ENCODE measurements at regions not wholly inside any gene's neighbourhood (a gene's known extent, or its start where the extent isn't known, plus 50 kb on each side); places are given as distances from the start of the nearest gene placed in this dataset.

DNA sequence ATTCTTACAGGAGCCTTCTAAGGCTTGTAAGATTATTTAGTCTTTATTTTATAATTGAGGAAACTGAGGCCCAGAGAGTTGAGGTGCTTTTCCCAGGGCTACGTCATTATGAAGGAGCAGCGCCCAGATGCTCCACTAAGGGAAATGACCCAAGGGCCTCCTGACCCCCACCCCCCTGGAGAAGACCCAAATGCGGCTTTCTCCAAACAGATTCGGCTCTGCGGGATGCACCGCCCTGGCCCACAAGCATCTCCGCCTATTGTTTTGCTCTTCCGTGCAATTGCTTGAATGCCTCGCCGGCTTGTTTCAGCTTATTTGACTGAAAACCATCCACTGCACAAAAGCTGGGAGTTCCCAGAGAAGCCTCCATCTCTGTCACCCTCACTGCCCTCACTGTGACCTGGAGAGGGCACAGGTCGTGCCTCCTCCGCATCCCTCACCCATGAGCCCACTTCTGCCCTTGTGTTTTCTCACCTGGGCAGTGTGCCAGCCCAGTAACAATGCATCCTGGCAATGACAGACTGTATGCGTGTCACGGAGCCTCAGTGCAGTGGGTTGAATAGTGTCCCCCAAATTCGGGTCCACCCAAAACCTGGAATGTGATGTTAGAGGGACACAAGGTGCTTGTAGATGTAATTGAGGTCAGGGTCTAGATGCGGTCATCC, 790.2 kb downstream of the TBC1D22A start:
- no peak for DNase-seq

- DNase-seq: no peak
Measured at GRCh38 chr22:47552024-47552423, 789.6 kb downstream of the TBC1D22A start.

GRCh38 chr22:47551431-47551775, 789.0 kb downstream of the TBC1D22A start:
- no peak for DNase-seq

DNA sequence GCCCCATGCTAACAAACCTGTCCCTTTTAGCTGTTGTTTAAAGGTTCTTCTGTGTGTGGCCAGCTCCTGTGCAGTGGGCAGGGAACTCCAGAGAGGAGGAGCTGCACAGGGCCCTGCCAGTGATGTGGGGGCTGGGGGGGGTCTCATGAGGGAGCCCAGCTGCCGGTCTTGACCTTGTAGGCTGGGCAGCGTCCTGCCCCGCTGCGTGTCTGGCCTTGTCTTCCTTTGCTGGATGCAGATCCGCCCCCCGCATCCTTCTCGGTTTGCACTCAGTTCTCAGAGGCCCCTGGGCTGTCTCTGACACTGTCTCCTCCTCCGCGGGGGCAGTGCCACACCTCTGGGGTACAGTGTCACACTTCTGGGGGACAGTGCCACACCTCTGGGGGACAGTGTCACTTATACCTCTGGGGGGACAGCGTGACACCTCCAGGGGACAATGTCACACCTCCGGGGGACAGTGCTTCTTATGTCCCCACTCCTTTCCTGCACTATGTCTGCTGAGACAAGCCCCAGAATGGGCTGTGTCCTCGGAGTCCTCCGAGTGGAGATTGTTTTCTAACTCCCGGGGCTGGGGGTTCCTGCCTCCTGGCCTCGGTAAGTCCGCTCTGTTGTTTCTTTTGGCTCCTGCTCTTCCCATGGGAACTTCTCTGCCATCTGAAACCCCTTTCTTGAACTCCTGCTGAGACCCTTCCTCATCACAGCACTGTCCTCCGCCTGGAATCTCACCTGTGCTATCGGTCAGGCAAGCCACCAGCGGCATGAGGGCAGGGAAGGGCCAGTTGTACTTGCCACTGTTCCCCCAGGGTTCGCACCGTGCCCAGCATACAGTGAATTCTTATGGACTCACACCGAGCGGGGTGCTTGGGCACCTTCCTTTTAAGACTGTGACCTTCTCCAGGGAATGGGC, 788.3 kb downstream of the TBC1D22A start:
- no peak for DNase-seq

- DNase-seq: no peak
Measured at GRCh38 chr22:47549741-47550340, 787.4 kb downstream of the TBC1D22A start.

DNA sequence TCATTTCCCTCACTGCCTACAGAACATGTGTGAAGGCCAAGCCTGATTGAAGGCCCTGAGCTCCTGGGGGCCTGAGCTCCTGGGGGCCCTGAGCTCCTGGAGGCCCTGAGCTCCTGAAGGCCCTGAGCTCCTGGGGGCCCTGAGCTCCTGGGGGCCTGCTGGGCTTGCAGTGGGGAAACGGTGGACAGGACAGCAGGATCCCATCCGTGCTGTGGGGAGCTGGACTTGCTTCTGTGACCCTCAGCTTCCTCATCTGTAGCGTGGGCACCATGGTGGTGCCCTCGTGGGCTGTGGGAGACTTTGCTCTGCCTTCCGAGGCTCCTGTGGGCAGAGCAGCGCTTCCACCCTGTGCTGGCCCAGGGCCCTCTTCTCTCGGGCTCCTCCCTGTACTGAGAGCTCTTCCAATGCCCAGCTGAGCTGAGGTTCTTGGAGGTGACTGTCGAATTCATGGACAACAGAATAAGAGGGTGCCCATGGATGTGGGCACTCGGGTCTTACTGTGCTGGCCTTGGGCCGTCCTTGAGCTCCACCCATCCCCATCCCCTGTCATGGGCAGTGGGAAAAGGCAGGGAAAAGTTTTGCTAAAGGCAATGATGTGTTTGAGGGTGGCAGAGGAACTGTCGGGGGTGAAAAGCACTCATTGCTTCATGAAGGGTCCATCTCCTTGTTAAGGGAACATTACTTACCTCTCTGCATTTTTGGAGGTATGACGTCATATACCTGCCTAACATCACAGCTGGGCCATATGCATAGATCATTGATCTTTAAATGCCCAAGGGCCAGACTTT, 786.7 kb downstream of the TBC1D22A start:
- no peak for DNase-seq

DNA sequence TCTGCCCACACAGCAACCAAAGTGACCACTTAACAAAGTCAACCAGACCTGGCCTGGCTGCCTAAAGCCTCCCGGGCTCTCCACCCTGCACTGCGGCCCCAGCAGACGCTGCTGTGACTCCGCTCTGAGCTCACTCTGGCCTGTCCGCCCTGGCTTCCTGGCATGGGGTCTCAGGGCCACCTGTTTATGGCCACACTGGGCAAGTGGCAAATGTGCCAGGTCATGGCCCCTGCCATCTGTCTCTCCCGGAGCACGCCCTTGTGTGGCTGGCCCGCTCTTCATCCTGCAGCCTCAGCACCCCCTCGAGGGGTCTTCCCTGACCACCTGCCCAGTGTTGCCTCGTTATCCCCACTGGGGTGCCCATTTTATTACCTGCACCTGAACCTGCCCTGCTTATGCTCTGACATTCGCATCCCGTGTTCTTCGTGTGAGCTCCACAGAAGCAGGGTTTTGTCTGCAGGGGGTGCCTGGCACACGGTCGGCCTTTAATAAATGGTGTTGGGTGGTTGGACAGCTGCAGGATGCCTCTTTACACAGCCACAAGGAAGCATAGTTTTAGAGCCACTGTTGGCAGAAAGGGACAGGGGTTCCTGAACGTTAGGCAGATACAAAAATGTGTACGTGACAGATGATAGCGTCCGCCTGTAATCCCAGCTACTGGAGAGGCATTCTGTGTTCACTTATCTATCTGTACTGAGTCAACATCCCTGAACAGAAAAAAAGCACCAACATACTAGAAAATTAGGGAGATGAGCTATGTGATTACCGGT, 785.6 kb downstream of the TBC1D22A start:
- DNase-seq: no peak

DNA sequence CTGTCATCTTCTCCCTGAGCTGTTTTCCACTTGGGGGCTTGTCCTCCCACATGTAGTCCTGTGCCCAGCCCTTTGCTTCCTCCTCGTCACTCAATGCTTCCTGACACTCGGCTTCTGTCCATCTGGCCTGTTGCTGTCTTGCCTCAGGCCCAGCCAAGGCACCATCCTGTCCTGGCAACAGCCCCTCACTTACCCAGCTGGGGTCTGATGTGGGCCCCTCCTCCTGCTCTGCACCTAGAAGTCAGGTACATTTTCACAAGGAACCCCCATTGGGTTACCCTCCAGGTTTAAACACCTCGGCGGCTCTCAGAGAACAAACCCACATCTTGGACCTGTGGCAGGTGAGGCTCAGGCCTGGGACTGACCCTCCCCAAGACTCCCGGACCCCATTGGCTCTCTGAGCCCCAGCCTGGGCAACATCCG, 784.8 kb downstream of the TBC1D22A start:
- DNase-seq: no peak

DNA sequence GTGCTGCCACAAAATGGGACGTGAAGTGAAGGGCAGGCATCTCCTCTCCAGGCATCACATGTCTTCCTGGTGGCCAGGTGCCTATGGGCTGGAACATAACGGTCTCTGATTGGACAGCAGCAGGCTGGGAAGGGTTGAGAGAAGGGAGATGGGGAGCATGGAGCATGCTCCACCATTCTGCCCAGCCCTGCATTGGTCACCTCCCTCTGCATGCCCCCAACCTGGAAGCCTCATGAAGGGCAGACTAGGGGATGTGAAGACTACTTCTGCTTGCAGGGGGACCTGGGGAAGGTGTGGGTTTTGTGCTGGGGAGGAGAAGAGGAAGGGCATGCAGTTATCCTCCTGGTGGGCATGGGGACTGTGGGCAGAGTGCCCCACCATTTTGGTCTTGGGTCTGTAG, 782.2 kb downstream of the TBC1D22A start:
- DNase-seq: no peak

DNA sequence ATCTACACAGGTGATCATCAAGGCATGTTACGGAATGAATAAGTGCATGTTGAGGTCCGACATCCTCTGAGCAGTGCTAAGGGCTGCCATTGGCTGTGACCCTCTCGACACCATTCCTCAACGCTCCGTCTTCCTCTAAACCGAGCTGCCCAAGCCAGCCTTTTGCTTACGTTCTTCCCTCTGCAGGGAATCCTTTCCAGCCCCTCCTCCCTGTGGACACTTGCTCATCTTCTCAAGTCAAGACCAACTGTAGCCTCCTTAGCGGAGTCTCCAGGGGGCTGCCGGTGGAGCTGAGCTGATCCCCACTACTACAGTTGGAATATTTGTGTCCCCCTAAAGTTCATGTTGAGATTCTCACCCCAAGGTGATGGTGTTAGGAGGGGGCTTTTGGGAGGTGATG, 781.0 kb downstream of the TBC1D22A start:
- no peak for DNase-seq

- no peak for DNase-seq
Measured at GRCh38 chr22:47540011-47540410, 777.6 kb downstream of the TBC1D22A start.

GRCh38 chr22:47539374-47539773, 776.9 kb downstream of the TBC1D22A start:
- no peak for DNase-seq

GRCh38 chr22:47535681-47536080, 773.2 kb downstream of the TBC1D22A start:
- no peak for DNase-seq

- no peak for DNase-seq
Measured at GRCh38 chr22:47534804-47535410, 772.5 kb downstream of the TBC1D22A start.

GRCh38 chr22:47533961-47534803, 771.7 kb downstream of the TBC1D22A start:
- no peak for DNase-seq

- no peak for DNase-seq
Measured at GRCh38 chr22:47517062-47517461, 754.6 kb downstream of the TBC1D22A start.

DNA sequence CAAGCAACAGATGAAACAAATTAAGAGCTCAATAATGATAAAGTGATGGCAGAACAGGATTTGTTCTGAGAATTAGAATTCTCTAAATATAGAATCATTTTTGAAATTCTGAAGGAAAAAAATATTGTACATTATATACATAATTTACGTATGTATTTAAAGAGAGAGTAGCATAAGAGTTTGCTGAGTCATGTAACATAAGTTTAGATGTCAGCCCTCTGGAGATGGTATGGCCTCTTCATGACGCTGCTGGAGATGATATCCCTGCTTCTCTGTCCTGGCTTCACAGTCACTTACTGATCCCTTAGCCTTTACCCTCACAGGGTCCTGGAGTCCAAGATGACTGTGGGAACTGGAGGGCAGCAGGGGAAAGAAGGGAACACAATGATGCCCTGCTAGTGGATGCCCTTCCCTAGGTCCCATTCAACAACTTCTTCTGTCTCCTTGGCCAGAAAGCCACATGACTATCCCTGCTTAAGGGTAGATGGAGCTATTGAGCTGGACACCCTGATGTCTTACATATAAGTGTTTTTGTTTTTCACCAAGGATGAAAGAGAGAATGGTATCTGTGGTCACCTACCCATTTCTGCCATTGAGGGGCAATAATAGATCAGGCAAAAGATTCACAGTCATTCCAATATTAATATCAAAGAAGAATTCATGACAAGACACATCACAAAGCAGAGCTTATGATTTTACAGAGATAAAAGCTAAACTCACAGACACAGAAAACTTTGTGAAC, 753.1 kb downstream of the TBC1D22A start:
- DNase-seq: no peak

DNA sequence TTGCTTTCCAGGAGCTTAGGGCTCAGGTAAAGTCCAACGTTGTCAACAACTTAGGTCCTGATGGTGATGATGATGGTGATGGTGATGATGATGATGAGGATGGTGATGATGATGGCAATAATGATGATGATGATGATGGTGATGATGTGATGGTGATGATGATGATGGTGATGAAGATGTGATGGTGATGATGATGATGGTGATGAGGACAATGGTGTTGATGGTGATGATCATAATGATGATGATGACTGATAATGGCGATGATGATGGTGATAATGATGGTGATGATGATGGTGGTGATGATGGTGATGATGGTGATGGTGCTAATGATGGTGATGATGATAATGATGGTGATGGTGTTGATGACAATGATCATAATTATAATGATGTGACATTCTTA, 750.2 kb downstream of the TBC1D22A start:
- no peak for DNase-seq

GRCh38 chr22:47504962-47505361, 742.5 kb downstream of the TBC1D22A start:
- DNase-seq: no peak

- DNase-seq: no peak
Measured at GRCh38 chr22:47498969-47499495, 736.6 kb downstream of the TBC1D22A start.

All from inflammatory macrophage treated with lipopolysaccharide for 1 hour (primary cell).